Smooth muscle cell (in vitro differentiated cells): ENCODE measurements at regions not wholly inside any gene's neighbourhood (a gene's known extent, or its start where the extent isn't known, plus 50 kb on each side); places are given as distances from the start of the nearest gene placed in this dataset.

Source experiments
- DNase-seq: peaks from one replicate; lab custom pipeline; 2025; ENCODE audit not compliant: unreplicated experiment; lab: John Stamatoyannopoulos, UW
- H2AFZ ChIP-seq: fragments of 200-600 bp; sonication (generic); 2 replicates; pipeline ENCODE4 v1.6.0; 2016; ENCODE audit warnings: antibody characterized with exemption, low read depth, mild to moderate bottlenecking
- H3F3A ChIP-seq: fragments of 200-600 bp; sonication (generic); 2 replicates; pipeline ENCODE4 v1.6.0; 2017; ENCODE audit warnings: antibody characterized with exemption, low read depth
- H3K27ac ChIP-seq: fragments of 200-600 bp; sonication (generic); 2 replicates; pipeline ENCODE4 v1.5.1; 2016; ENCODE audit warnings: low read depth, mild to moderate bottlenecking
- H3K27me3 ChIP-seq: fragments of 200-600 bp; sonication (generic); 2 replicates; pipeline ENCODE4 v1.6.1; 2016; ENCODE audit warnings: low read depth, mild to moderate bottlenecking
- H3K36me3 ChIP-seq: fragments of 200-600 bp; sonication (generic); 2 replicates; pipeline ENCODE4 v1.5.1; 2016; ENCODE audit warnings: low read depth
- H3K4me1 ChIP-seq: fragments of 200-600 bp; sonication (generic); 2 replicates; pipeline ENCODE4 v1.5.1; 2016; ENCODE audit warnings: low read depth
- H3K4me2 ChIP-seq: fragments of 200-600 bp; sonication (generic); 2 replicates; pipeline ENCODE4 v1.6.0; 2016; ENCODE audit warnings: mild to moderate bottlenecking
- H3K4me3 ChIP-seq: fragments of 200-600 bp; sonication (generic); 2 replicates; pipeline ENCODE4 v1.5.1; 2016; ENCODE audit warnings: mild to moderate bottlenecking
- H3K79me2 ChIP-seq: fragments of 200-600 bp; sonication (generic); 2 replicates; pipeline ENCODE4 v1.6.0; 2016; ENCODE audit warnings: low read depth, mild to moderate bottlenecking
- H3K9ac ChIP-seq: fragments of 200-600 bp; sonication (generic); 2 replicates; pipeline ENCODE4 v1.6.0; 2016; ENCODE audit warnings: low read depth
- H3K9me3 ChIP-seq: fragments of 200-600 bp; sonication (generic); replicated peaks from 2 replicates; pipeline ENCODE4 v1.5.1; 2016; ENCODE audit warnings: low read depth
- H4K20me1 ChIP-seq: fragments of 200-600 bp; sonication (generic); 2 replicates; pipeline ENCODE4 v1.6.0; 2016; ENCODE audit warnings: low read depth
- CTCF ChIP-seq: fragments of 200-600 bp; sonication (generic); IDR thresholded peaks from 2 replicates; pipeline ENCODE4 v1.5.1; 2017; ENCODE audit warnings: borderline replicate concordance, mild to moderate bottlenecking, antibody characterized with exemption; ENCODE audit not compliant: insufficient read depth, poor library complexity, severe bottlenecking
- WGBS: methylation state at CpG from one replicate; pipeline ENCODE4 v1.1.7; 2016; ENCODE audit warnings: low lambda C conversion rate; 5-methylcytosine and 5-hydroxymethylcytosine counted together

DNA sequence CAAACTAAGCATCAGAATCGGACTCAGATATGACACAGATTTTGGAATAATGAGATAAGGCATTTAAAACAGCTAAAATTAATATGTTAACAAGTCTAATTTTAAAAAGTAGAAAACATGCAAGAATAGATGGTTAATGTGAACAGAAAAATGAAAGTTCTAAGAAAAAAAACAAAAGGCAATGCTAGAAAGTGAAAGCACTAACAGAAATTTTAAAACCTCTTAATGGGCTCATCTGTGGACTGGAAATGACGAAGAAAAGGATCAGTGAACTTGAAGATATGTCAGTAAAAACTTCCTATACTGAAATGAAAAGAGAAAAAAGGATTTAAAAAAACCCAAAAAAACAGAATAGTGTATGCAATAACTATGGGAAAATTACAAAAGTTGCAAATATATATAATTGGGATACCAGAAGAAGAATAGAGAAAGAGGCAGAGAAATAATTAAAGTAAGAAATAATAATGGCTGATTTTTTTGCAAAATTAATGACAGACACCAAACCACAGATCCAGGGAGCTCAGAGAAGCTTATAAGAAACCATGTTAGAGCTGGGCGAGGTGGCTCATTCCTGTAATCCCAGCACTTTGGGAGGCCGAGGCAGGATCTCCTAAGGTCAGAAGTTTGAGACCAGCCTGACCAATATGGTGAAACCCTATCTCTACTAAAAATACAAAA lies 61.7 kb upstream of the KIF13A start:
- peaks cover 3% of the 10 kb centered on the region for H3F3A ChIP-seq
- WGBS, result 81% methylated on average over 4 of the region's 4 CpGs
- H3K4me2 ChIP-seq, result no peak overlapping the region
- no peaks in the 10 kb centered on the region for H3K36me3 ChIP-seq
- H3K27me3 ChIP-seq, result no peaks in the 10 kb centered on the region
- no peaks in the 10 kb centered on the region for H3K4me1 ChIP-seq
- H2AFZ ChIP-seq, result peak overlapping the region; percentile 30
- no peak for DNase-seq
- H3K9me3 ChIP-seq, result peaks cover 4% of the 10 kb centered on the region
- H3K9ac ChIP-seq, result no peak overlapping the region
- H3K79me2 ChIP-seq, result no peaks in the 10 kb centered on the region
- H3K27ac ChIP-seq, result no peak overlapping the region
- H4K20me1 ChIP-seq, result no peaks in the 10 kb centered on the region
- no peak for TF ChIP-seq CTCF
- no peak overlapping the region for H3K4me3 ChIP-seq

GRCh38 chr6:18047406-18047805 lies 60.0 kb upstream of the KIF13A start:
- Histone ChIP-seq H3K4me1 (no peaks in the 10 kb centered on the region), H3K4me2 (no peak overlapping the region), H3K9me3 (peaks cover 4% of the 10 kb centered on the region), H2AFZ (no peak overlapping the region), H3K36me3 (no peaks in the 10 kb centered on the region), H3K27me3 (no peaks in the 10 kb centered on the region), H3F3A (peaks cover 9% of the 10 kb centered on the region), H3K9ac (no peak overlapping the region), H3K27ac (no peak overlapping the region), H3K79me2 (no peaks in the 10 kb centered on the region), H4K20me1 (no peaks in the 10 kb centered on the region), H3K4me3 (no peak overlapping the region)
- WGBS, result 94% methylated on average over 2 of the region's 2 CpGs
- TF ChIP-seq CTCF, result no peak
- no peak for DNase-seq

- no peak overlapping the region for H3K4me2 ChIP-seq
- no peak for TF ChIP-seq CTCF
- H4K20me1 ChIP-seq, result no peaks in the 10 kb centered on the region
- H3K27me3 ChIP-seq, result no peaks in the 10 kb centered on the region
- DNase-seq, result no peak
- no peak overlapping the region for H3K27ac ChIP-seq
- H3K36me3 ChIP-seq, result no peaks in the 10 kb centered on the region
- peaks cover 4% of the 10 kb centered on the region for H3K9me3 ChIP-seq
- H3K79me2 ChIP-seq, result no peaks in the 10 kb centered on the region
- H3K9ac ChIP-seq, result no peak overlapping the region
- H2AFZ ChIP-seq, result no peak overlapping the region
- no peaks in the 10 kb centered on the region for H3K4me1 ChIP-seq
- H3F3A ChIP-seq, result peaks cover 9% of the 10 kb centered on the region
- no peak overlapping the region for H3K4me3 ChIP-seq
These were observed 58.1 kb upstream of the KIF13A start for GRCh38 chr6:18045507-18045906.

DNA sequence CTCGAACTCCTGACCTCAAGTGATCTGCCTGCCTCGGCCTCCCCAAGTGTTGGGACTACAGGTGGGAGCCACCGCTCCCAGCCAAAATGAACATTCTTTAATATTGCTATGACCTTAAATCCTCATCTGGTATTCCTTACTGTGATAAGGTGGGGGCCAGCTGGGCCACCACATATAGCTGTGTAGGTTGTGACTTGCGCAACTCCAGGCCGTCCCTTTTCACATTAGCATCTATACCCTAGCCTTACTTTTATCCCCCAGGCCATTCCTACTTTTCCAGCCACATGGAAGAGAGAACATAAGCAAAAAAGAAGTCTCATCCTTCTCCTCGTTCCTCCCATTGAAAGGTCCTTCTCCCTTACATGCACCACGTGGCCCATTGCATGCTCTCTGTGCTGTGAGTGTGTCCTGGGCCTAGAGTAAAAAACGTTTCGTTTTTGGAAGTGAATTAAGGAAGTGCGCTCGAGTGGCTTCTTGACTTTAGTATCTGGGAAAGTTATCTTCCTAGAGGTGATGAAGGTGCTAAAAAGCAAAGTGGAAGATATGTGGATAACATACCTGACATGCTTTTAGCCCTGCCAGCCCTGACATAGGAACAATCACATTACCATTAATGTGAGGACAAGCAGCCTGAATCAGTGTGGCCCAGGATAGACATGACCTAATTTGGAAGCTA lies 56.8 kb upstream of the KIF13A start:
- no peaks in the 10 kb centered on the region for H3K4me1 ChIP-seq
- H4K20me1 ChIP-seq, result no peaks in the 10 kb centered on the region
- DNase-seq, result no peak
- H3K79me2 ChIP-seq, result no peaks in the 10 kb centered on the region
- no peak for TF ChIP-seq CTCF
- H3K27ac ChIP-seq, result peak overlapping the region; percentile 2
- no peak overlapping the region for H3K4me3 ChIP-seq
- no peaks in the 10 kb centered on the region for H3K36me3 ChIP-seq
- H3K9me3 ChIP-seq, result peaks cover 4% of the 10 kb centered on the region
- no peak overlapping the region for H3K9ac ChIP-seq
- H3K4me2 ChIP-seq, result no peak overlapping the region
- H3K27me3 ChIP-seq, result no peaks in the 10 kb centered on the region
- H3F3A ChIP-seq, result peaks cover 9% of the 10 kb centered on the region
- WGBS, result 69% methylated on average over 11 of the region's 11 CpGs
- peak overlapping the region; percentile 28 for H2AFZ ChIP-seq
